ENCODE measurements at regions not wholly inside any gene's neighbourhood (a gene's known extent, or its start where the extent isn't known, plus 50 kb on each side); places are given as distances from the start of the nearest gene placed in this dataset.

- TF ChIP-seq EZH2 (IDR thresholded peaks at IDR 0.05; ENCODE audit: insufficient read depth, low read length), result no peak
- TF ChIP-seq CTCF (IDR thresholded peaks at IDR 0.05; ENCODE audit: insufficient read depth, low read depth, low read length), result no peak
- Histone ChIP-seq H3K4me2 (ENCODE audit: low read length) (no peak overlapping the region), H3K4me3 (ENCODE audit: insufficient read depth, low read depth, low read length) (no peak overlapping the region), H3K9me3 (ENCODE audit: insufficient read depth, low read depth, low read length) (no peaks in the 10 kb centered on the region), H3K9ac (ENCODE audit: low read length) (no peak overlapping the region), H4K20me1 (ENCODE audit: insufficient read depth, low read length) (no peaks in the 10 kb centered on the region), H2AFZ (ENCODE audit: low read depth, low read length) (no peak overlapping the region), H3K27ac (ENCODE audit: low read depth, low read length) (no peak overlapping the region), H3K36me3 (ENCODE audit: insufficient read depth, low read length) (no peaks in the 10 kb centered on the region), H3K27me3 (ENCODE audit: insufficient read depth, low read length) (no peaks in the 10 kb centered on the region), H3K4me1 (ENCODE audit: insufficient read depth, low read length) (no peaks in the 10 kb centered on the region), H3K79me2 (ENCODE audit: insufficient read depth, low read length) (no peaks in the 10 kb centered on the region)
- H3K27ac Mint-ChIP-seq (ENCODE audit: unreplicated experiment), result no peak overlapping the region
- FAIRE-seq (no peak), DNase-seq (ENCODE audit: low read depth) (peak; percentile 16)
- no peak overlapping the region for H3K4me3 Mint-ChIP-seq (ENCODE audit: unreplicated experiment)
- H3K4me1 Mint-ChIP-seq (ENCODE audit: low read depth, unreplicated experiment), result no peaks in the 10 kb centered on the region
- H3K9me3 Mint-ChIP-seq (ENCODE audit: unreplicated experiment), result peaks cover 3% of the 10 kb centered on the region
- H3K36me3 Mint-ChIP-seq (ENCODE audit: low read depth, unreplicated experiment), result no peaks in the 10 kb centered on the region
- H3K27me3 Mint-ChIP-seq (ENCODE audit: low read depth, unreplicated experiment), result peaks cover 10% of the 10 kb centered on the region
These were observed 362.7 kb upstream of the CFAP20DC start for GRCh38 chr3:59412516-59412915.

- Histone ChIP-seq H3K4me3 (ENCODE audit: insufficient read depth, low read depth, low read length) (no peak overlapping the region), H4K20me1 (ENCODE audit: insufficient read depth, low read length) (no peaks in the 10 kb centered on the region), H3K27ac (ENCODE audit: low read depth, low read length) (no peak overlapping the region), H3K9ac (ENCODE audit: low read length) (no peak overlapping the region), H2AFZ (ENCODE audit: low read depth, low read length) (no peak overlapping the region), H3K36me3 (ENCODE audit: insufficient read depth, low read length) (no peaks in the 10 kb centered on the region), H3K4me2 (ENCODE audit: low read length) (no peak overlapping the region), H3K79me2 (ENCODE audit: insufficient read depth, low read length) (no peaks in the 10 kb centered on the region), H3K9me3 (ENCODE audit: insufficient read depth, low read depth, low read length) (no peaks in the 10 kb centered on the region), H3K4me1 (ENCODE audit: insufficient read depth, low read length) (no peaks in the 10 kb centered on the region), H3K27me3 (ENCODE audit: insufficient read depth, low read length) (no peaks in the 10 kb centered on the region)
- no peak for TF ChIP-seq EZH2 (IDR thresholded peaks at IDR 0.05; ENCODE audit: insufficient read depth, low read length)
- no peak for TF ChIP-seq CTCF (IDR thresholded peaks at IDR 0.05; ENCODE audit: insufficient read depth, low read depth, low read length)
- Mint-ChIP-seq H3K27me3 (ENCODE audit: low read depth, unreplicated experiment) (peaks cover 15% of the 10 kb centered on the region), H3K4me3 (ENCODE audit: unreplicated experiment) (no peak overlapping the region), H3K9me3 (ENCODE audit: unreplicated experiment) (peaks cover 3% of the 10 kb centered on the region), H3K27ac (ENCODE audit: unreplicated experiment) (no peak overlapping the region), H3K4me1 (ENCODE audit: low read depth, unreplicated experiment) (no peaks in the 10 kb centered on the region), H3K36me3 (ENCODE audit: low read depth, unreplicated experiment) (no peaks in the 10 kb centered on the region)
- FAIRE-seq, result no peak
- no peak for DNase-seq (ENCODE audit: low read depth)
These were observed 361.9 kb upstream of the CFAP20DC start for GRCh38 chr3:59411694-59412093.

GRCh38 chr3:59411186-59411585, 361.4 kb upstream of the CFAP20DC start:
- no peak overlapping the region for H2AFZ ChIP-seq (ENCODE audit: low read depth, low read length)
- no peaks in the 10 kb centered on the region for H3K36me3 ChIP-seq (ENCODE audit: insufficient read depth, low read length)
- Mint-ChIP-seq H3K9me3 (ENCODE audit: unreplicated experiment) (peaks cover 3% of the 10 kb centered on the region), H3K27me3 (ENCODE audit: low read depth, unreplicated experiment) (peaks cover 17% of the 10 kb centered on the region), H3K27ac (ENCODE audit: unreplicated experiment) (no peak overlapping the region), H3K4me3 (ENCODE audit: unreplicated experiment) (no peak overlapping the region), H3K36me3 (ENCODE audit: low read depth, unreplicated experiment) (no peaks in the 10 kb centered on the region), H3K4me1 (ENCODE audit: low read depth, unreplicated experiment) (no peaks in the 10 kb centered on the region)
- no peaks in the 10 kb centered on the region for H3K4me1 ChIP-seq (ENCODE audit: insufficient read depth, low read length)
- H3K4me2 ChIP-seq (ENCODE audit: low read length), result no peak overlapping the region
- no peak for FAIRE-seq
- no peaks in the 10 kb centered on the region for H3K9me3 ChIP-seq (ENCODE audit: insufficient read depth, low read depth, low read length)
- no peaks in the 10 kb centered on the region for H4K20me1 ChIP-seq (ENCODE audit: insufficient read depth, low read length)
- no peaks in the 10 kb centered on the region for H3K79me2 ChIP-seq (ENCODE audit: insufficient read depth, low read length)
- no peak overlapping the region for H3K4me3 ChIP-seq (ENCODE audit: insufficient read depth, low read depth, low read length)
- no peak for DNase-seq (ENCODE audit: low read depth)
- H3K27me3 ChIP-seq (ENCODE audit: insufficient read depth, low read length), result no peaks in the 10 kb centered on the region
- no peak overlapping the region for H3K9ac ChIP-seq (ENCODE audit: low read length)
- no peak overlapping the region for H3K27ac ChIP-seq (ENCODE audit: low read depth, low read length)
- TF ChIP-seq CTCF (IDR thresholded peaks at IDR 0.05; ENCODE audit: insufficient read depth, low read depth, low read length), result no peak
- TF ChIP-seq EZH2 (IDR thresholded peaks at IDR 0.05; ENCODE audit: insufficient read depth, low read length), result no peak
